GM21367 (cell line): ENCODE measurements at regions not wholly inside any gene's neighbourhood (a gene's known extent, or its start where the extent isn't known, plus 50 kb on each side); places are given as distances from the start of the nearest gene placed in this dataset.

Source experiments
- ATAC-seq: cut with Tn5 transposase; IDR thresholded peaks from one replicate; pipeline ENCODE4 v1.9.1; 2021; ENCODE audit not compliant: unreplicated experiment

DNA sequence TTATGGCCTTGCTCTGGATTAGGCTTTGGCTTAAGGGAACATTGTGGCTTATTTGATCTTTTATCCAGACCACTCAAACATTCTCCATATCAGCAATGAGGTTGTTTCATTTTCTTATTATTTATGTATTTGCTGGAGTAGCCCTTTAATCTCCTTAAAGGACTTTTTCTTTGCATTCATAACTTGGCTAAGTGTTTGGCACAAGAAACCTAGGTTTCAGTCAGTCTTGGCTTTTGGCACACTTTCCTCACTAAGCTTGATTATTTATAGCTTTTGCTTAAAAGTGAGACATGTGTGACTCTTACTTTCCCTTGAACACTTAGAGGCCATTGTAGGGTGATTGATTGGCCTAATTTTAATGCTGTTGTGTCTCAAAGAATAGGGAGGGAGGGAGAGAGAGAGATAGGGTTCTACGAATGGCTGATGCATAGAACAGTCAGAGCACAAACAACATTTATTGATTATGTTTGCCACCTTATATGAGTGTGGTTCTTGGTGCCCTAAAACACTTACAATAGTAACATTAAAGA is 2265.3 kb upstream of the C9orf72 start:
- no peak for ATAC-seq

DNA sequence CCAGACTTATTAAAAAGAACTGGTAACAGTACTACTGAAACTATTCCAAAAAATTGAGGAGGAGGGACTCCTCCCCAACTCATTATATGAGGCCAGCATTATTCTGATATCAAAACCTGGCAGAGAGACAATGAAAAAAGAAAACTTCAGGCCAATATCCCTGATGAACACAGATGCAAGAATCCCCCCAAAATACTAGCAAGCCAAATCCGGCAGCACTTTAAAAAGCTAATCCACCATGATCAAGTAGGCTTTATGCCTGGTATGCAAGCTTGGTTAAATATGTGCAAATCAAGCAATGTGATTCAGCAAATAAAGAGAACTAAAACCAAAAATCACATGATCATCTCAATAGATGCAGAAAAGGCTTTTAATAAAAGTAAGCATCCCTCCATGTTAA is 2271.0 kb upstream of the C9orf72 start:
- ATAC-seq, result no peak

DNA sequence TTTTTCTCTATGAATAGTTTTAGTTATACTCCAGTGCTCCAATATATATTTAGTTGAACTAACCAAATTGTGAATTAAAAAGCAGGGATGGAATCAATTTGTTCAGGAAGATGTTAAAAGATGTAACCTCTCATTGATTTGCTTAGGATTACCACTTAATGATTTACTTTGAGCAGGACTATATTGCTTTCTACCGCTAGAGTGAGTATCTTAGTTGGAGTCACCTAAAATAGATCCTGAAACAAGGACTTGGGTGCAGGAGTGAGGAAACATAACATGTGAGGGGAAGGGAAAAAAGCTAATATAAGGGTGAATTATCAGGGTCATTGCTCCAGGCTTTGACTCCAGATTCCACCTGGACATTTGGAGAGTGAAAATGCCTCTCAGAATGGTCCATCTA is 2277.4 kb upstream of the C9orf72 start:
- no peak for ATAC-seq

DNA sequence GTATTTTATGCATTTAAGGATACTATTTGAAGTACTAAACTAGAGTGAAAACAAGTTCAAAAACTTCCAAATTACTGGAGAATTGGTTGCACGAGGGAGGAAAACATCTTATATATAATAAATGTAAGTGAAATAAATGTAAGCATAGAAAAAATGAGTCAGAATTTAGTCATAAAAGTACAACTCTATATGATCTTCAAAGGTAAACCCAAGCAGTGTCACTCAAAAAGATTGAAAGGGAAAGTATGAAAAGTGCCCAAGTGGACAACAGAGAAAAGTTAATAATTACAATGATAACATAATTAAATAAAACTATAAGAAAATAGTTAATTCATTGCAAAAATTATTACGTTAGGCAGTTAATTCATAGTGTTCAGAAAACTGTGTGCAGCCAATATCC is 2288.5 kb upstream of the C9orf72 start:
- ATAC-seq, result no peak

DNA sequence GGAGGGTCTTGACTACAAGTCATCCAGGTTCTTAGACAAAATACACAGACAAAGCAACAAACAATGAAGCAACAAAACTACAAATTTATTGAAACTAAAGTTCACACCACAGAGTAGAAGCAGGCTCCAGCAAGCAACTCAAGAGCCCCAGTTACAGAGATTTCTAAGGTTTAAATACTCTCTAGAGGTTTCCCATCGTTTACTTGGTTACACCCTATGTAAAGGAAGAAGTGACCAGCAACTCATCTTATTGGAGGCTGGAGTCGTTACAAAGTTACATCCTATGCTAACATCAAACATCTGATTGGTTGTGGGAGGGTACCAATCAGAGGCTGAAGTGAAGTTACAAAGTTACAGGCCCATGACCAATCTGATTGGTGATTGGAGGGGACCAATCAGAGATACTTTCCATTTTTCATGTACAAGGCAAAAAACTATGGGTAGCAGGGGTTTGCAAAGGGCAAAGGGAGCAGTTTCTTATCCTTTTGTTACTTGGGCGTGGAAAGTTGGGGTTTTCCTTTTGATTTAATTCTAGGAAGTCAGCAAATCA is 2292.6 kb upstream of the C9orf72 start:
- ATAC-seq, result no peak

DNA sequence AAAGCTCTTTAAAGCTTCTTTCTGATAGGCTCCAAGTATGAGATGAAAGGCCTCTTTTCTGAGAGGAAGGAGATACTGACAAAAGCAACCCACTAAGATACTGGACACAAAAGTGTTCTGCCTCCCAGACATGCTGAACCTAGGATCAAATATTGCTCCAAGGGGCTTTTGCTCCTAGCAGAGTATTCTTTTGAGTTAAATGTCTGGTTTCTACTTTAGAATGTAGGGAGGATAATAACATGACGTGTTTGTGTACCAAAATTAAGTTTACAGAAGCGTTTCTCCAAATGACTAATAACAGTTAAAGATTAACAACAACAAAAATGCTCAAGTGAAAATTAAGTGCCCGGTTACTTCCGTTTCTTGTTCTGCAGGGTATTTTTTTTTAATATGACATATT is 2293.3 kb upstream of the C9orf72 start:
- no peak for ATAC-seq

DNA sequence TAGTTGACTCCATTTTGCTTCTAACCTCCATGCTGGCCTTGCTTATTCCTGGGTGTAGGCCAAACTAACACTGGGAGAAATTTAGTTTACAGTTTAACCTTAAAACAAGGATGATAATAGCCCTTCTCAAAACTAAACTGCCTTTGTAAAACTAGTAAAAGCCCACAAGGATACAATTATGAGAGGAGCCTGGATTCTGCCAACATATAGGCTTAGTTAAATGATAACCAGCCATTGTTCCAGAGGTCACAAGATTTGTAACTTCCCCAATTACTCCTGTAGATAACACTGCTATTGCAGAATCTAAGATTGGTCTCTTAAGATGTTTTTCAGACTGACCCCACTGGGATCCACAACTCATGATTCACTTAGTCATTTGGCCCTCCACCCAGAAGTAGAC is 2300.3 kb upstream of the C9orf72 start:
- no peak for ATAC-seq

DNA sequence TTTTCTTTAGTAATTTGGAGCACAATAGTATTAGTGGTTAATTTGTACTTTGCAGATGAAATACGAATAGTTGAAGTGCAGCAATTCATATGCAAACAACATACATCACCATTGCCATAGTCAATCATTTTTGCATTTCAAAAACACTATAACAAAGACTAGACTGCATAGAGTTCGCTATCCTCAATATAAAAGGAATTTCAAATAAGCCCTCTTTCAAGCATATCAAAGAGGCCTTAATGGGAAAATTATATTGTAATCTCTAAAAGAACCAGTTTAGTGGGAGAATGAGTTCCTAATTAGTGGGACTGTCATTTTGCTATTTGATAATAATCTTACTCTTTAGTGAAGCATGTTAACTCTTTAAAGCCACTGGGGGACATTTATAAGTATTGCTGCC is 2302.3 kb upstream of the C9orf72 start:
- no peak for ATAC-seq

DNA sequence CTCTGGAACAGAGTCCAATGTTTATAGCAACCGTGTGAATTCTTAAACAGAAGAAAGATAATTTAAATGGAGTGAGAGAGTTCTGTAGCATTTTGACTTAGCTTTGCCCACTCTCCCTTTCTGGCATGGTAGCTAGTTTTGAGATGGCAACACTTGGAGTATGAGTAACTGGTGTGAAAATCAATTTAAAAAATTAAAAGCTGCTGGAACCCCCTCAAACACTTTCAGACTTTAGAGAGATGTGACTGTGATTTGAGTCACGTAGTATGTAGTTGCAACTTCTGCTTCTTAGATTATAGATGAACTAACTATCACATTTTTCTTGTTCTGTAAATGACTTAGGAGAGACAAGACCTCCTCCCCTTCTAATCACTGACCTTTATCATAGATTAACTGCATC is 2309.5 kb upstream of the C9orf72 start:
- ATAC-seq, result no peak

DNA sequence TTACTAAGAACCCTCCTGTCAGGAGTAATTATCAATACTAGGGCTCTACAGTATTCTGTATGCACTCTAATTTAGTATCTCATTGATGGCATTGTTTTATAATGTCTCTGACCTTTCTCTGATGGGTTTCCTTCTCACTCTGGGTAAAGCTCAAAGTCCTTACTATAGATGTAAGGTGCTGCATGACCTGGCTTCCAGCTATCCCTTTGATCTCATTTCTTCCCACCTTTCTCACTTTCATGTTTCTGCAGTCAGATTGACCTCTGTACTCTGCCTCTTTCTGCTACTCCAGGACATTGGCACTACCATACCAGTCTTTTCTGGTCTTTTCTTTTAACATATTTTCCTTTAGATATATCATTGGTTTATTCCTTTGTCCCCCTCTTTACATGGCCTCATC is 2332.8 kb upstream of the C9orf72 start:
- ATAC-seq, result no peak

DNA sequence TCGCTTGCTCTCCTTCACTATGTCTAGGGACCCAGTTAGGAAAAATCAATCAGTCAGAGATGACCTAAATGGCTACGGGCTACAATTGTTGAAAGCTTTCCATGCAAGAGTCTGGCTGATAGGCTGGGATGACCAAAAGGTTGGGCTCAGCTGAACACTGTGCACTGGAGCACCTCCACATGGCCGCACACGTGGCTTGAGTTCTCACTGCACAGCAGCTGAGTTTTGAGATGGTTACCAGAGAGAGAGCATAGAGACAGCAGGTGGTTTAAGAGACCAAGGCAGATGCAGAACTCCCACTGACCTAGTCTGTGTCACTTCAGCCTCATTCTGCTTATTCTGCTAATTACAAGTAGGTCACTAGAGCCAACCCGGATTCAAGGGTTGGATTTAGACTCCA is 2354.8 kb upstream of the C9orf72 start:
- ATAC-seq, result no peak

DNA sequence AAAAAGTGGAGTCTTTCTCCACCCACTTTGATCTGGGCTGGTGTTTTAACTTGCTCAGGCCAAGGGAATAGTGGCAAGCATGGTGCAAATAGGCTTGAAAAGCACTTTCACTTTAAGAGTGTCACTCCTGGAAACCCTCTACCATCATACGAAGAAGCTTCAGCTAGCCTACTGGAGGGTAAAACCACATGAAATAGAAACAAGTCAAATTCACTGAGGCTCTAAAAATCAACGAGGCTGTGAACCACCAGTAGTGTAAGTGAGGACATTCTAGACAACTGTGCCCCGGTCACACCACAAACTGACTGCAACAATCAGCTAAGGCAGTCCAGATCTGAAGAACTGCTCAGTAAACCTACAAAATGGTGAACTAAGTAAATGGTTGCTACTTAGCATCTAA is 2366.3 kb upstream of the C9orf72 start:
- no peak for ATAC-seq

DNA sequence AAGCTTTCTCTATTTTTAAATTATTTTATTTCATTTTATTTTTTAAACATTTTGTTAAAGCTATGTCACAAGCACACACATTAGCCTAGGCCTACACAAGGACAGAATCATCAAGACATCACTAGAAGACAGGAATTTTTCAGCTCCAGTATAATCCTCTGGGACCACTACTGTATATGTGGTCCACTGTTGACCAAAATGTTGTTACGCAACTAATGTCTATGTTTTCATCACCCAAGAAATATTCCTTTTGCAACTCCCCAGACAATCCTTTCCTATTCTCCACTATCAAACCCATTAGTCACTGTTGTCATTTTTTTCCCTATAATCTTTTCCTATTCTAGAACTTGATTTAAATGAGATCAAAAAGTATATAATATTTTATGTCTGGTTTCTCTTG is 2371.7 kb upstream of the C9orf72 start:
- ATAC-seq, result no peak

DNA sequence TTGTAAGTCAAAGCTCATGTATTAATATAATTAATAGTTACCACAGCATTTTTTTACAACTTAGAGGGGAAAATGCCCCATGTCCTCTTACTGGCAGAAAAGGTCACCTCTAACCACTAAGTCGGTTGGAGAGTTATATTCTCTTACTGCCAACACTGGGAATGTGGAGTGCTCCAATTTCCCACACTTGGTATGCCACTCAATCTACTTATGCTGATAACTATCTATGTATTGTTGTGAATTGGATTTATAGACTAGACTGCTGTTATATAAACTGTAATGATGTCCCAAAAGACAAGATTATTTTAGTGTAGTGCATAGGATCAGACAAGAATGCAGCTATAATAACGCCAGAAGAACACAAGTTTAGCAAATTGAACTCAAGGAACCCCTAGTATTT is 2385.2 kb upstream of the C9orf72 start:
- no peak for ATAC-seq

DNA sequence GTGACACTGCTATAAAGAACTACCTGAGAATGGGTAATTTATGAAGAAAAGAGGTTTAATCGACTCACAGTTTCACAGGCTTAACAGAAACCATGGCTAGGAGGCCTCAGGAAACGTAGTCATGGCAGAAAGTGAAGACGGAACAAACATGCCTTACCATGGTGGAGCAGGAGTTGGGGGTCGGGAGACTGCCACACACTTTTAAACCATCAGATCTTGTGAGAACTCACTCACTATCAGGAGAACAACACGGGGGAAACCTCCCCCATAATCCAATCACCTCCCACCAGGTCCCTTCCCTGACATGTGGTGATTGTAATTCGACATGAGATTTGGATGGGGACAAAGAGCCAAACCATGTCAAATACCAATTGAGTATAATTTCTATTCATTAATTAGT is 2392.6 kb upstream of the C9orf72 start:
- ATAC-seq, result no peak

DNA sequence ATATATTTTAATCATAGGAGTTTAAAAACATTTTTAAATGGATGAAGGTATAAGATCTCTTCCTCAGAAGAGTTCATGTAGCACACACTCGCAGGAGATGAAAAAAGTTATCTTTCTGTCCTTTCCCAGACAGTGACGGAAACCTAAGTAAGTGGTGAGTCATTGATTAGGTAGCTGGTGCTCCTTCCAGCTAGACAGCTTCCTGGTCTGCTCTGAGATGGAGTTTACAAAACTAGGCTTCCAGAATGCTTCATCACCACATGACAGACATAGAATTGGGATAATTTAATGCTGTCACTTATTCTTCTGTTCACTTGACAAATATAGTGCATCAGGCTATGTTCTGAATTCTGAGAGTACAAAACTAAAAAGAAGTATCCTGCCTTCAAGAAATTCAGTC is 2393.0 kb upstream of the C9orf72 start:
- no peak for ATAC-seq

DNA sequence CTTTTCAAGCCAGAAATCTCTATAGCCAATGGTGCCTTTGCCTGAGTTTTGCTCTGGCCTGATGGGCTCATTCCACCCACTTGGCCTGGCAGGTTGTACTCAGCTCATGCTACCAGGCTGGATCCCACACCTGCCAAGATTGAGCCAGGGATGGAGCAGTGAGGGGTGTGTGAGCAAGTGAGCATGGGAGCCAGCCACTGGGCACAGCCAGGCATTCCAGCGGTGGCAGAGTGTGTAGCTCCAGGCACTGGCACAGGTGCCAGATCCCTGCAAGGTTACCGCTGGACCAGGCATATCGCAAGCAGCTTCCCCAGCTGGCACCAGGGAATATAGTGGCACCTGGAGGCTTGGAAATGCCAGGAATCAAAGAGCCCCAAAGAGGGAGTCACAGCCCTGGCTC is 2395.6 kb upstream of the C9orf72 start:
- ATAC-seq, result no peak

DNA sequence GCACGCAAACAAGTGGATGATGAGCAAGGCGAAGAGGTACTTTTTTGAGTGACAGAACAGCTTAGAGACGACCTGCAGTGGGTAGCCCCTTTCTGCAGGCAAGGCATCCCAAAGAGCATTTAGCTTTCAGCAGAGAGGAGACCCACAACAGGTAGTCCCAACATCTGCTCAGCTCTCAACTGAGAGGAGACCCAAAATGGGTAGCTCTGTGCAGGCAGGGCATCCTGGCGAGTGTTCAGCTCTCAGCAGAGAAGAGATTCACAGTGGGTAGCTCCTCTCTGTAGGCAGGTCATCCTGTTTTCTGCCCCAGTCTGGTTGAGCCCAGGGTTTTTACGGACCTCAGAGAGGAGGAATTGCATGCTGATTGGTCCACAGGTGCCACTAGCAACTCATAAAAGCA is 2396.1 kb upstream of the C9orf72 start:
- ATAC-seq, result no peak

DNA sequence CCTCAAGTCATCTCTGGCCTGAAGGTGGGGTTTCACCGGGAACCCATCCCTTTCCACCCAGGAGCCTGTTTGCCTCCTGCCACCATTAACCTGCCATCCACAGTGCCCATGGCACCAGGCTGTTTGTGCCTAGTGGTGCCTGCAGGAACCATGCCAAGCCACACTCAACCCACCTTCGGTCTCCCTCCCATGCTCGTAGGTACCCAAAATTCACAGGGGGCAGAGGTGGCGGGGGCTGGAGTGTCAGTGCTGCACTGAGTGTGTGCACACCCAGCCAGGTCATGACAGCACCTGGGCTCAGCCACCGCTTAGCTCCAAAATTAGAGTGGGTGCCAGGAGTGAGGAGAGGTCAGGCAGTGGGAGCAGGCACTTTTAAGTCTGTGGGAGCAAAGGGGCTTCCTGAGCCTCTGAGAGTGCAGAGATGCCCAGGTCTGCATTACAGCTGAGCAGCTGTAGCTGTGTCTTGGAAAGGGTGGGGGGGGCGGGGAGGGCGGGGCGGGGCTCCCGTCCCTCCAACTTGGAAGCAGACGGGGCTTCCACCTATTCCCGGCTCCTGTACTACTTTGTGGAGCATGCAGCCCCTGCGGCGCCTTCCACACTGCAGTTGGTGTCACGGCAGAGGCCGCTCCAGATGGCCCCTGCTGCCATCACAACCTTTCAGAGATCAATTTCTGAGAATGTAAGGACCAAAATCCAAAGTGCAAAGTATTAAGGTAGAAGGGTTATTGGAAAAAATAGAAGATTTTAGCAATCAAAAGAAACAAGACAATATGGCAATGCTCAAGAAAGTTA is 2396.8 kb upstream of the C9orf72 start:
- ATAC-seq, result no peak

DNA sequence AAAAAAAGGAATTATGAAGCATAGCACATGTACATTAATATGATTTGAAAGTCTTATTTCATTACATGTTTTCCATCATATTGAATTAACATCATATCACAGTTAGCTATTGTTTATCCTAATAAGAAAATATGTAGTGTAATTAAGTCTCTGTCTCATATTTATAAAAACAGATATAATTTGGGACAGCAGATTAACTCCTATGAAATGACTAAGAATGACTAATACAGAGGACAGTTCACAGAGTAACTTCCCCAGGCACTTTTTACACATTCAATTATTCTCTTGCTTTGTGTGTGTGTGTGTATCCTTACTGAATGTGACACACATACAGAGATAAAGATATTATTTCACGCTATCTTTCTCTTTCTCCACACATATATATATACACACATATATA is 2400.9 kb upstream of the C9orf72 start:
- no peak for ATAC-seq

DNA sequence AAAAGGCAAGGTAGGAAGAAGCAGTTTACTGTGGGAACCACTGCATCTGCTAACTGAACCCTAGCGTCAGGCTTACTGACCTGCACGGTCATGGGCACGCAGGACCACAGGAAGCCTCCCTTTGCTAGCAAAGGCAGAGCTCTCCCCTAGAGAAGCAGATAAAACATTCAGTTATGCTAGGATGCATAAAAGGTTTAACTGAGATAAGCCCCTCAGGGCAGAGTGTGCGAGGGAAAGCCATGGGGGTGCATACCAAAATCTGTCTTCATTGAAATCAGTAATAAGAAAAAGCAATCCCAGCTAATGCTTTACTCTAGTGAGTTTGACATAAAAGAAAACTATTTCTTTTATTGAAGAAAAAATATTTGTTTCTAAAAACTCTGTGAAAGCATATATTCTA is 2403.7 kb upstream of the C9orf72 start:
- ATAC-seq, result no peak

DNA sequence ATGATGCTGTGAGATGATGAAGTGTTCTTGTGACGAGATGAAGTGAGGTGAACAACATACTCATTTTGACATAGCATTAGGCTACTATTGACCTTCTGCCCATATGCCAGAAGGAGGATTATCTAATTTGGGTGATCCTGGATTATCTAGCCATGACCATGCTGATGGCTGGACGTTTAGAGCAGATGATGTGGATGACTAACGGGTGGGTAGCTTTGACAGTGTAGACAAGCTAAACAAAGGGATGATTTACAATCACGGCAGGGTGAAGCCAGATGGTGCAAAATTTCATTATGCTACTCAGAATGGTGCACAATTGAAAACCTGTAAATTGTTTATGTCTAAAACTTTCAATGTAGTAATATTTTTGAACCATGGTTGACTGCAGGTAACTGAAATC is 2403.4 kb upstream of the ACO1 start:
- no peak for ATAC-seq

DNA sequence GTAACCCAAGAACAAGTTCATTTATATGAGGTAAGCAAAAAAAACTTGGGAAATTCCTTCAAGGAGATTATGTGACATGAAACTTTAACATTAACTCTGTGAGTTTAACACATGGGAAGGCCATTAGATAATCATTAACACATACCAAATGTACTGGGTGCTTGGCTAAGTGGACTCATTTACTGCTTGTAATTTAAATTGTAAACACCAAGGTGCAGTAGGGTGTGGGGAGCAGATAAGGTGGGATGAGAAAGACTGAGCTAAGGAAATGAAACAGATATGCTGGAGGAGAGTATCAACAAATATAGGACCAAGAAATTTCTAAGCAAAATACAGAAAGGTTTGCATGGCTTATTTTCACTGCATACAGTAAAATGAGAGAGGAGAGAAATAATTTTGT is 2384.8 kb upstream of the ACO1 start:
- no peak for ATAC-seq
